Body of pancreas (tissue), 4 donors: ENCODE measurements at regions not wholly inside any gene's neighbourhood (a gene's known extent, or its start where the extent isn't known, plus 50 kb on each side); places are given as distances from the start of the nearest gene placed in this dataset.

ENCODE experiments used
- ATAC-seq: fragments of 150-250 bp; one replicate; pipeline ENCODE4 v1.9.1; 2016
- DNase-seq, 4 donors: peaks; one replicate each; pipeline ENCODE4 v3.0.0-alpha.2; 2019
- H3K27ac ChIP-seq, 4 donors: fragments of 200-600 bp; sonication (generic); 1 replicate in 3 of 4; 2 replicates in 1 of 4; pipeline versions ENCODE4 v1.5.1 to v1.6.1; 2016 to 2019; ENCODE audit warnings: mild to moderate bottlenecking in 1 of 4, mixed read lengths in 1 of 4, moderate library complexity in 1 of 4
- H3K27me3 ChIP-seq, 2 donors: fragments of 200-600 bp; sonication (generic); one replicate each; pipeline ENCODE4 v1.6.0; 2016; ENCODE audit warnings: mild to moderate bottlenecking in 1 of 2
- H3K36me3 ChIP-seq, 2 donors: fragments of 200-600 bp; sonication (generic); replicated peaks in 1 of 2; 2 replicates each; pipeline ENCODE4 v1.5.1; 2016; ENCODE audit warnings: low read depth in 2 of 2; ENCODE audit not compliant: insufficient read depth in 1 of 2
- H3K4me1 ChIP-seq: fragments of 200-600 bp; sonication (generic); one replicate; pipeline ENCODE4 v1.6.0; 2016
- H3K4me3 ChIP-seq, 2 donors: fragments of 200-600 bp; sonication (generic); 1 replicate in 1 of 2; 2 replicates in 1 of 2; pipeline ENCODE4 v1.5.1; 2016 to 2019
- H3K9me3 ChIP-seq, 3 donors: fragments of 200-600 bp; sonication (generic); 1 replicate in 2 of 3; 2 replicates in 1 of 3; pipeline ENCODE4 v1.5.1; 2016
- POLR2A ChIP-seq, 3 donors: fragments of 450-650 bp; IDR thresholded peaks; one replicate each; pipeline ENCODE4 v1.6.1; 2016; ENCODE audit warnings: antibody characterized with exemption in 3 of 3, mild to moderate bottlenecking in 2 of 3
- WGBS, 2 donors: methylation state at CpG; one replicate each; pipeline ENCODE4 v1.1.5; 2017; 5-methylcytosine and 5-hydroxymethylcytosine counted together
- intact Hi-C: fragments of 100-400 bp; cut with DNase I; formaldehyde crosslinking; loops from one replicate; pipeline ENCODE4 v1.15.1; 2023
- TF ChIP-seq, protein P1 (sequence below), 7 experiments: fragments of 450-650 bp in 4 of 7; fragments of 200-600 bp in 3 of 7; sonication (generic) in 3 of 7; IDR thresholded peaks; one replicate each; pipeline ENCODE4 v1.5.1; 2016 to 2019; ENCODE audit warnings: antibody characterized with exemption in 7 of 7

- Histone ChIP-seq H3K9me3 (no peaks in the 10 kb centered on the region), H3K27me3 (no peaks in the 10 kb centered on the region), H3K36me3 (no peaks in the 10 kb centered on the region), H3K4me1 (no peaks in the 10 kb centered on the region), H3K4me3 (no peak overlapping the region), H3K27ac (no peak overlapping the region)
- DNase-seq, result no peak
- 40 to 41% methylated on average over 2 of the region's 2 CpGs for WGBS, 2 donors
- no peak for ATAC-seq
- TF ChIP-seq POLR2A (IDR thresholded peaks at IDR 0.05), result no peak
- TF ChIP-seq, protein P1, sequence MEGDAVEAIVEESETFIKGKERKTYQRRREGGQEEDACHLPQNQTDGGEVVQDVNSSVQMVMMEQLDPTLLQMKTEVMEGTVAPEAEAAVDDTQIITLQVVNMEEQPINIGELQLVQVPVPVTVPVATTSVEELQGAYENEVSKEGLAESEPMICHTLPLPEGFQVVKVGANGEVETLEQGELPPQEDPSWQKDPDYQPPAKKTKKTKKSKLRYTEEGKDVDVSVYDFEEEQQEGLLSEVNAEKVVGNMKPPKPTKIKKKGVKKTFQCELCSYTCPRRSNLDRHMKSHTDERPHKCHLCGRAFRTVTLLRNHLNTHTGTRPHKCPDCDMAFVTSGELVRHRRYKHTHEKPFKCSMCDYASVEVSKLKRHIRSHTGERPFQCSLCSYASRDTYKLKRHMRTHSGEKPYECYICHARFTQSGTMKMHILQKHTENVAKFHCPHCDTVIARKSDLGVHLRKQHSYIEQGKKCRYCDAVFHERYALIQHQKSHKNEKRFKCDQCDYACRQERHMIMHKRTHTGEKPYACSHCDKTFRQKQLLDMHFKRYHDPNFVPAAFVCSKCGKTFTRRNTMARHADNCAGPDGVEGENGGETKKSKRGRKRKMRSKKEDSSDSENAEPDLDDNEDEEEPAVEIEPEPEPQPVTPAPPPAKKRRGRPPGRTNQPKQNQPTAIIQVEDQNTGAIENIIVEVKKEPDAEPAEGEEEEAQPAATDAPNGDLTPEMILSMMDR (IDR thresholded peaks at IDR 0.05), result no peak
- intact Hi-C loops, result no loop called here
Observed at GRCh38 chr6:9504191-9504590, 910.7 kb downstream of the TFAP2A start.

DNA sequence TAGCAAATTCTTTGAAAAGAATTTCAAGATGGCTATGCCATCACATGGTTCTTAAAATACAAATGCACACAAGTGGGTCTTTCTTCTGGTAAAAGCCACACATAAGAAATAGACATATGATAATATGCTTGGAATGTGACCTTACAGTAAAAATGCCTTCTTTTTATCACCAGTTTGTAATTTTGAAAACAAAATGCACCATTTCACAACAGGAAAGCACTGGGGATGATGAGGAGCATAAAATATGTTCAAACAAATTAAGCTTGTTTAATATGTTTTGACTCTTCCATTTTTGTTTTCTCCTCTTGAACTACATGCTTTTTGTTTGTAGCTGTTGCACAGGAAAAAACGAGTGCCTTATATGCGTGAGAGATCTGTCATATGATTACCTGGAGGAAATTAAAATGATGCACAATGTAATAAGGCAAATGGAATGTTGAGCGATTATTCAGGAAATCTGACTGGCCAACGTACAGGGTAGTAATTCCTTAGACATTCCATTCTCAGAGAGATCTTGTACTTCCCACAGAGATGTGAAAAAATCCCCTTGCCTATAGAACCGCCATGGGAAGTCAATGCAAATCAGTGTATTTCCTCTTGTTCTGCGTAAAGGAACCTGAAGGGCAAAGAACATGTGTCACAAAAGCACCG is 911.6 kb downstream of the TFAP2A start:
- no peak overlapping the region for H3K27ac ChIP-seq
- DNase-seq (no peak), ATAC-seq (no peak)
- H3K9me3 ChIP-seq, result no peaks in the 10 kb centered on the region
- H3K36me3 ChIP-seq, result no peaks in the 10 kb centered on the region
- no peak overlapping the region for H3K4me3 ChIP-seq
- TF ChIP-seq, protein P1 (IDR thresholded peaks at IDR 0.05), result no peak
- TF ChIP-seq POLR2A (IDR thresholded peaks at IDR 0.05), result no peak
- H3K27me3 ChIP-seq, result no peaks in the 10 kb centered on the region
- no peaks in the 10 kb centered on the region for H3K4me1 ChIP-seq
- 46 to 54% methylated on average over 7 of the region's 7 CpGs for WGBS, 2 donors
- intact Hi-C loops, result no loop called here

GRCh38 chr6:9499709-9500108 is 915.2 kb downstream of the TFAP2A start:
- no peak overlapping the region for H3K4me3 ChIP-seq
- no peaks in the 10 kb centered on the region for H3K27me3 ChIP-seq
- H3K27ac ChIP-seq, result no peak overlapping the region
- TF ChIP-seq, protein P1 (IDR thresholded peaks at IDR 0.05), result no peak
- no peak for TF ChIP-seq POLR2A (IDR thresholded peaks at IDR 0.05)
- no peaks in the 10 kb centered on the region for H3K4me1 ChIP-seq
- no peaks in the 10 kb centered on the region for H3K36me3 ChIP-seq
- DNase-seq, result no peak
- no peaks in the 10 kb centered on the region for H3K9me3 ChIP-seq
- ATAC-seq, result no peak
- WGBS, 2 donors, result 69 to 71% methylated on average over 4 of the region's 4 CpGs
- intact Hi-C loops, result no loop called here

- TF ChIP-seq, protein P1 (IDR thresholded peaks at IDR 0.05), result no peak
- no peak for TF ChIP-seq POLR2A (IDR thresholded peaks at IDR 0.05)
- Histone ChIP-seq H3K27me3 (no peaks in the 10 kb centered on the region), H3K9me3 (no peaks in the 10 kb centered on the region), H3K36me3 (no peaks in the 10 kb centered on the region), H3K27ac (no peak overlapping the region), H3K4me1 (no peaks in the 10 kb centered on the region), H3K4me3 (no peak overlapping the region)
- DNase-seq (no peak), ATAC-seq (no peak)
- intact Hi-C loops, result no loop called here
- WGBS, 2 donors, result 56 to 71% methylated on average over 6 of the region's 6 CpGs
Observed at GRCh38 chr6:9496837-9497236, 918.0 kb downstream of the TFAP2A start.

DNA sequence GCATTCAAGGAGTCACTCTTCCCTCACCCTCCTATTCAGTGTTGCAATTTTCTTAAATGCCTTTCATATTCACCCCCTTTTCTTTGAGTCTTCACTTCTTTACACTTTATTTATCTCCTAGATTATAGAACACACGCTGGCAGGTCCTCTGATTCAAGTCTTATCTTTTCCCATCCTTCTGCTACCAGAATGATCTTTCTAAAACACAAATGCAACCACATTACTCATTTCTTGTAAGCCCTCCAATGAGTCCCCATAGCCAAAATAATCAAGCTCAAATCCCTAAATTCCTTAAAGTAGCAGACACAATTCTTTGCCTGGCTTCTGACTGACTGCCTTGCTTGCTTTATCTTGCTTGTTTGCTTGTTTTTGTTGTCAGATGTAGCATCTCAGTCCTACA is 920.0 kb downstream of the TFAP2A start:
- H3K27ac ChIP-seq, result no peak overlapping the region
- intact Hi-C loops, result no loop called here
- WGBS, 2 donors, result 29 to 41% methylated on average over 1 of the region's 1 CpG
- no peaks in the 10 kb centered on the region for H3K27me3 ChIP-seq
- H3K9me3 ChIP-seq, result no peaks in the 10 kb centered on the region
- ATAC-seq, result no peak
- H3K36me3 ChIP-seq, result no peaks in the 10 kb centered on the region
- TF ChIP-seq, protein P1 (IDR thresholded peaks at IDR 0.05), result no peak
- no peak for TF ChIP-seq POLR2A (IDR thresholded peaks at IDR 0.05)
- H3K4me1 ChIP-seq, result no peaks in the 10 kb centered on the region
- no peak for DNase-seq
- H3K4me3 ChIP-seq, result no peak overlapping the region
